IPS-18c (cell line): ENCODE measurements at regions not wholly inside any gene's neighbourhood (a gene's known extent, or its start where the extent isn't known, plus 50 kb on each side); places are given as distances from the start of the nearest gene placed in this dataset.

Experiments used
- H3K4me3 ChIP-seq: 2 replicates; pipeline ENCODE4 v1.7.0; 2013; ENCODE audit warnings: low read depth, mild to moderate bottlenecking, low read length, moderate library complexity; ENCODE audit not compliant: insufficient read depth
- H3K9me3 ChIP-seq: one replicate; pipeline ENCODE4 v1.6.1; 2013; ENCODE audit warnings: mild to moderate bottlenecking, low read length, moderate library complexity; ENCODE audit not compliant: control insufficient read depth, insufficient read depth

DNA sequence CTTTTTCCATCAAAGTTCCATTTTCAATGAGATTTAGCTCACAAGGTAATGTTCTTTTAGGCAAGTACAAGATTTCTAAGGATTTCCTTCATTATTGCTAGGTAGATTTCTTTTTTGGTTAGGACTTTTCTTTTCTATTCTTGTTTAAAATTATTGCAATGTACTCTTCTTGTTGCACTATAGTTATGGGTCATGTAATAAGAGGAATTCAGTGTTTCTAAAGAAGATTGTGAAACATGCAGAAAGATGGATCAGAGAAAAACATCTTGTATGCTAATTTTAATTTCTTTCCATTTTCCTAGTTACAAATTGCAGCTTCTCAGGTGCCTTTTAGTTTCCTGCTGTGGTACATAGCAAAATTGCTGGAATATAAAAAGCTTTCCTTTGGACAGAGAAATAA lies 56.1 kb downstream of the BTG1 start:
- Histone ChIP-seq H3K9me3 (no peaks in the 10 kb centered on the region), H3K4me3 (no peak overlapping the region)

DNA sequence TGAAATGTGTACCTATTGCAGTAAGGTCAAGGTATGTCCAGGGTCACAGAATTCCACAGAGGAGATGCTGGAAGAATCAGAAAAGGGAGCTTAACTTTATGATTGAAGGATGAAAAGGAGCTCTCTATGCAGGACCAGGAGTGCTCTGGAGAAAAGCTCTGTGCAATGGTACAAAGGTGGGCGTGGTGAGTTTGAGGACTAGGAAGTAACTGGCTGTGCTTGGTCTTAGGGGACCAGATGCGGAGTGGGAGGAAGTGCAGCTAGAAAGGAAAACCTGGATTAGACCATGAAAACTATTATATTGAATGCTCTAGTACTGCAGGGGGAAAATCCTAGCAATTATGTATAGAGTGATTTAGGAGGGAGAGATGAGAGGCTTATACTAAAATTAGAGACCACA lies 56.8 kb downstream of the BTG1 start:
- H3K4me3 ChIP-seq, result no peak overlapping the region
- H3K9me3 ChIP-seq, result no peaks in the 10 kb centered on the region

DNA sequence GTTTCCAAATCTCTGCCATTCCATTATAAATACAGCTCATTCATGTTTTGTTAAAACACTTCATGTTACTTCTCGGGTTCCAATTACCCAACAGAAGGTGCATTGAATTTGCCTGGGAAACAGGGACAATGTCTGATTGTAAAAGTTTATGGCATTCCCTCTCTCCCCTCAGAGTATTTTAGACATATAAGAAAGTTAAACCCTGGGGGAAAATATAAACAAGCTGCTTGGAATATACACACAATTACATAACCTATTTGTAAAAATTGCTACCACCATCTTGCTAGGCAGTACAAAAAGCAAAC lies 60.0 kb downstream of the BTG1 start:
- Histone ChIP-seq H3K4me3 (no peak overlapping the region), H3K9me3 (no peaks in the 10 kb centered on the region)

DNA sequence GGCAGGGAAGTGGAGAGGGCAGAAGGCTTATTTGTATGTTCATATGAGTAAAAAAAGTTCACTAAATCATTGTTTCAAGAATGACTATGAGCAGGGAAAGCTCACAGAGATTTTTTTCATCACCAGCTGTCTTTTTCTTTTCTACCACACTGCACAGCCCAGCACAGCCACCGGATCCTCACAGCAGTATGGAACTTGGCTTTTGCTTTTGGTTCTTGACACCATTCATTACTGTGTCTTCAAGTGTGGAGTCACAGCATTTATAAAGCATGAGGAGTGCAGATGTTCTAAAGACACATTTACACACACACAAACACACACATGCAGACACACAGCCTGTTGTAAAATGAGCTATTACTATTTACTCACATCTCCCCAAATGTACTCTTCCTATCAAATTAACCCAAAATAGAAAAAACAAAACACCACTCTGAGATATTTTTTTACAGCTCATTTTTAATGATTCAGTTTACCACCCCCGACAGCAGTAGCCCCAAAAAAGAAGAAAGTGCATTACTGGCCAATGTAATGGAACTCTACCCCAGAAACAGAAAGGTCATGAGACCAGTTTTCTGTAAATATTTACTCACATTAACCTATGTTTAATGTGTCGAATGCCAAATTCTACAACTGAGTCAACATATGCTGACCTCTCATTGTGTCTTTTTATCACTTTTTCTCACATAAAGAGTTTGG lies 60.5 kb downstream of the BTG1 start:
- Histone ChIP-seq H3K9me3 (no peaks in the 10 kb centered on the region), H3K4me3 (no peak overlapping the region)

DNA sequence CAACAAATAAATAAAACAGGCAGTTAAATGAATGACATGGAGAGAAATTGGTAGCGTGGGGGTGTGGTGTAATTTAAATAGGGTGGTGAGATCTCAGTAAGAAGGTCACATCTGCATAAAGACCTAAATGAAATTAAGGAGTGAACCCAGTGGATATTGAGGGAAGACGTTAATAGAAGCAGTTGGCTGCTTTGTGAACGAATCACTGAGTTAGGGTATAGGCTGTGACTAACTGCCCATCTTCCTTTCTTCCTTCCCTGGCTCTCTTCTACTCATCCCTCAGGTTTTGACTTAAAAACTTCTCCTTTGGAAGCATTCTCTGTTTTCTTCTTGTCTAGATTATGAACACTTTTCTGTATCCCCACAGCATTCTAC lies 64.7 kb downstream of the BTG1 start:
- Histone ChIP-seq H3K4me3 (no peak overlapping the region), H3K9me3 (no peaks in the 10 kb centered on the region)

DNA sequence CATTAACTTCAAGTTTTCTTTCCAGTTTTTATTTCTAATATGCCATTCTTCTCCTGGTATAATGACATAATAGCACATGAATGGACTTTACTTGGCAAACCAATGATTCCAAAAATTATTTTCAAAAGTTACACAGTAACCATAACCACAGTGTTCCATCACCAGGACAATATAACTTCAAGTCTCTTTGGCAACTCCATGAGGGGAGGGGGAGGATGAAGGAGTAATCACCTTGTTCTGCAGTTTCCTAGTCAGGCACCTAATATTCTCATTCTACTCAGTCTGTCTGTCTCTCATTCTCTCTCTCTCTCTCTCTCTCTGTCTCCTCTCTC lies 66.6 kb downstream of the BTG1 start:
- no peaks in the 10 kb centered on the region for H3K9me3 ChIP-seq
- no peak overlapping the region for H3K4me3 ChIP-seq

DNA sequence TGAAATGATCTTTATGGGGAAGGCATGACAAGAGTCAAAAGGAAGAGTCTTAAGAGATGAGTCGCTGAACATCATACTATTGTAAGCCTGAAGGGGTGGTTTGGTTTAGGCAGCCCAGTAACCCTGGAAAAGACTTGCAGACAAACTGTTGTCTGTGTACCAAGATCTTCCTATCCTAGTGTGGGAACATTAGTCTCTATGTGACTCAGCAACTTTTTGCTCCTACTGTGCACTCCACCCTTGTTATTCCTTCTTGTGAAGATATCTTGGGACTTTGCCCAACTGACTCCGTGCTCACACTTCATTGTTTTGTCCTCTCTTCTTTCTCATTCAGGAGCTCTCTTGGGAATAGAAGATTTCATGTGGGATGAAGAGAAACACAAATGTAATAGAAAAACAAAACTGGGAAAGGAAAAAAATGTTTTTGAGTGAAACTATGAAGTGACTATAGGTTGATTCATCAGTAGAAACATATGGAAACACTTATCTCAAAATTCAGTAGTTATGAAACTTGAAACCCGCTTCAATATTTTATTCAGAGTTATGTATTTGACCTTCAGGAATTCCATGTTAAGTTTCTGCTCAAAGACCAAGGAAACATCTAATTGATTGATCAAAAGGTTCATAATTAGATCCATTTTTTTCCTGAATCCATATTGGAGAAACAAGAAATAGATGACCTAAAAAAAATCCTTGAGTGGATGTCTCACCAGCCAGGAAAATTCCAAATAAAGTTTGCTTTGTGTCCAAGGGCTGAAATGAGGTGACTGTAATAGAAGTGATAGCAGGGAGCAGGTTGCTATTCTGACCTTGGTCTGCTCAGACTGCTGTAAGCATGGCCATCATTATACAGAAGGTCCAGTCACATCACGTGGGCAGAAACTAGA lies 67.2 kb downstream of the BTG1 start:
- Histone ChIP-seq H3K4me3 (no peak overlapping the region), H3K9me3 (no peaks in the 10 kb centered on the region)

DNA sequence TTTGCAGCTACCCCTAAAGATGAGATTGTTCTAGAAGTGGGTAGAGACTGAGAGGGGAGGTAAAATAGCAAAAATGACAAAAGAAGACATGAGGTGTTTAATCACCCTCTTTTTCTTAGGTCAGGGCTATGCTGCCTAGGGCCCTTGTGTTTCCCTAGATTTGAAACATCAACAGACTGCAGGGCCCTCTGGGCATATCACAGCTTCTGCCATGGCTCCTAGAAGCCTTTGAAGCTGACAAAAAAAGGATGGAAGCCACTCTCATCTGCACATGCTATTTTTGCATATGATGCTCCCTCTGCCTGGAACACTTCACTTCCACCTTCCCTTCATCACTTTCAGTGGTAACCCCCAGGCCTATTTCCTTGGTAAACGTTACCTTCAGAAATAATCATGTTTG lies 68.1 kb downstream of the BTG1 start:
- H3K4me3 ChIP-seq, result no peak overlapping the region; the same call in 1 of the 2 replicates
- H3K9me3 ChIP-seq, result no peaks in the 10 kb centered on the region

DNA sequence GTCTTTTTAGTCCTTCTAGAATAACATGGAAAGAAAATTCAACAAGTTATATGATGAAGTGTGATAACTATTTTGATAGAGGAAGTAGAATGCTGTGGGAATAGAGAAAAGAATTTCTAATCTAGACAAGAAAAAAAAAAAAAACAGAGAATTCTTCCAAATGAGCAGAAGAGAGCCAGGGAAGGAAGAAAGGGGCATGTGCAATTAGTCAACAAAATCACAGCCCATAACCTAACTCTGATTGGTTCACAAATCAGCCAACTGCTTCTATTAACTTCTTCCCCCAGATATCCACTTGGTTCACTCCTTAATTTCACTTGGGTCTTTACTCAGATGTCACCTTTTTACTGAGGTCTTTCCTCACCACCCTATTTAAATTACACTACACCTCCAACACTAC lies 69.5 kb downstream of the BTG1 start:
- H3K4me3 ChIP-seq, result no peak overlapping the region
- H3K9me3 ChIP-seq, result no peaks in the 10 kb centered on the region

DNA sequence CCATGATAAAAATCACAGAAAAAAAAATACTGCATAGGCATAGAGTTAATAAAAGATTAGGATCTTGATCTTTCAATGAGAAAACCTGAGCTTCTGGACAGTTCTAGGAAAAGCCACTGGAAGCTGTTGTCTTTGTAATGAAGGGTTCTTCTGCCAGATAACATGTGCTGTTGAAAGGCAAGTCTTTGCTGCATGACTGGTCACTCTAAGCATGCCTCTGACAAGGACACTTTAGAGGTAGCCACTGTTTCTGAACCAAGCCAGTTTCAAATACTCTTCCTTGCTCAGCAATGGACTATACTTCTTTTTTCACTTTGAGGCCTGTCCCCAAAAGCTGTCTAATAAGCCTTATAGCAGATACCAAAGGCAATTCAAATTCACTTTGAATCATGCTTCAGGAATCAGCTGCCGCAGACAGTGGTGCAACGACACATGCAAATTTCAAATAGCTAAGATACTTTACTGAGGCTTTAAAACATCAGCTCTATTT lies 70.2 kb downstream of the BTG1 start:
- Histone ChIP-seq H3K4me3 (no peak overlapping the region), H3K9me3 (no peaks in the 10 kb centered on the region)

DNA sequence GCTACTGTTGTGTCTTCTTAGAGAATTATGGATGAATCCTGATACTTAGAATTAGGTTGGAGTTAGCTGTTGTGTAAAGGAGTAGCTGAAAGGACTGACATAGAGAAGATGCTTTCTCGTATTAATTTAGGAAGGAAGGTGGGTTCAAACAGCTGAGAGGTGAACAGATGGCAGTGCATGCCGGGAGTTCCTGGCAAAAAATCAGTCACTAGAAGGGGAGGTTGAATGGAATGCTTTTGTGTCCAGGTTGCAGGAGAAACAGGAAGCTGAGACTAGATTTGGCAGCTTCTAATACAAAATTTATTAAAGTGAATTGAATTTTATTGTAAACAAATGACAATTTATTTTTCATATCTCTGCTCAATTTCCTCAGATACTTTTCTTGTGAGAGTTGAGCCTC lies 70.8 kb downstream of the BTG1 start:
- Histone ChIP-seq H3K4me3 (no peak overlapping the region), H3K9me3 (no peaks in the 10 kb centered on the region)

DNA sequence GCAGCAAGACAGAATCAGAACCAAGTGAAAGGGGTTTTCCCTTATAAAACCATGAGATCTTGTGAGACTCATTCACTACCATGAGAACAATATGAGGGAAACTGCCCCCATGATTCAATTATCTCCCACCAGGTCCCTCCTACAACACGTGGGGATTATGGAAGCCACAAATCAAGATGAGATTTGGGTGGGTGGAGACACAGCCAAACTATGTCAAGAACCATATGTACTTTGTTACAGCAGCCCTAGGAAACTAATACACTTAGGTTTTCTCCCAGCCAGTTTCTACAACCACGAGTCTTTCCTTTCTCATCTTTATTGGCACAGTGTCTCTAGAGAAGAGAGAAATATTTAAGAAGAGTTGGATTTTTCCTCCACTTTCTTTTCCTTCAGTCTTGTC lies 72.6 kb downstream of the BTG1 start:
- Histone ChIP-seq H3K4me3 (no peak overlapping the region), H3K9me3 (no peaks in the 10 kb centered on the region)

DNA sequence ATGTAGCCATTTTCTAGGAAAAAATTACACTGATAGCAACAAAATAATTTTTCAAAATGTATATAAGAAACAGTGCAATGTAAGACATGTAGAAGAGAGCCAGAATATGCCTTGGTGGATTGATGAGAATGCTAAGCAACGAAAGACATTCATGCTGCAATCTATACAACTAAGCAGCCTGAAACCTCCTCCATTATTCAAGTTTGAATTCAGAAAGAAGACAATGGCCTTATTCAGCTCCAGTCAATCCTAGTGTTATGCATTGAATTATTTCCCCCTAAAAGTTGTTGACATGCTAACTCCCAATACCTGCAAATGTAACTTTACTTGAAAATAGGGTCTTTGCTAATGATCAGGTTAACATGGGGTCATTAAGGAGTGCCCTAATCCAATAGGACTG lies 73.5 kb downstream of the BTG1 start:
- Histone ChIP-seq H3K4me3 (no peak overlapping the region), H3K9me3 (no peaks in the 10 kb centered on the region)

DNA sequence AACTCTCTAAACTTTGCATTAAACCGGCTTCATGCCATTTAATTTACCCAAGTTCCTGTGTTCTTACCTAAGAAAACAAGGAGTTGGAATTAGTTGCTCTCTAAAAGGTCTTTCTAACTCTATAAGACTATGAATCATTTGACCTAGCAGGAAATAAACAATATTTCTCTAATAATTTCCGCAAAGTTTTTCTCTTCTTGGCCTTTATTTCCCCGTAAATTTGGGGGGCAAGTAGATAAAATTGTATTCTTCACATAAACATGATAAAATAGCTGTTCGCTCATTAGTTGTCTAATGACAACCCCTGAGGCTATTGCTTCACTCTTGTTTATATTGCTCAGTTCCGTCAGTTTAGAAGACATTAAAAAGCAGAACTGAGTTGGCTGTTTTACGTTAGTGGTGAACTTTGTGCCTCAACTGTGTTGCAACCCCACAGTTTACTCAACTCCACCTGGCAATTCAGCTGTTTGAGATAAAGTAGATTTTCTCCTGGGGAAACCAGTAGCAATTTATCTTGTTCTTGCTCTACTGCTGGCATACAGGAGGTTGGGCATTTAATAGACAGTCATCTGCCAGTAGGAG lies 74.7 kb downstream of the BTG1 start:
- Histone ChIP-seq H3K4me3 (no peak overlapping the region), H3K9me3 (no peaks in the 10 kb centered on the region)

DNA sequence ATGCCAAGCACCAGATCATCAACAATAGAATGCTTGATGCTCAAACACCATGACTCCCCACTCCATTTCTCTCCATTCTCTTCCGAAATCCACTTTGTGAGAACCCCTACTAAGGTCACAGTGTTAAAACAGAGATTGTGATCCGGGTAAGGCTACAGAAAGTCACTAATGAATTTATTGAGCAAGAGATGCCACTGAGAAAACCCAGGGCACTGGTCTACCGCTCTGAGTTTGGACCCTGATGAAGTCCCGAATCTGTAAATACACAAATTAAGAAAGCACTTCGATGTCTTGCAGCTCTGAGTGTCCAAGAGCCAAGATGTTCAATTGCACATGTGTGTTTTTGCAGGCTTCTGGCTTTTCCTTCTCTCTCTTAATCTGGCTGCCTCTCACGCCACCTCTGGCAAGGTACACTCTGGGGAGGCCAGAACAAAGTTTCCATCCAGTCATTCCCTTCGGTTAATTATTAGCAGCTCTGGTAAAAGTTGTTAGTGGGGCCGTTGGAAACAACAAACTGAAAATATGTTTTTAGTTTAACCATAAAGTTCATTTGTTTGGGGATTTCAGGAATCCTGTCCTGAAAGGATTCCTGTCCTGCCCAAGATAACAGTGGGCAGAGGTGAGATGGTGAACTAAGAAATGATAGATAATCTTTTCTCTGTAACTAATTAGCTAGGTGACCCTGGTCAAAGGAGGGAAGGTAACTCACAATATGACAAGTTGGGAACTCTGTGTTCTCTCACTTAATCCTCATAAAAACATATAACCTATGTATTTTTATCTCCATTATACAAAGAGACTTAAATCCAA lies 75.4 kb downstream of the BTG1 start:
- no peaks in the 10 kb centered on the region for H3K9me3 ChIP-seq
- H3K4me3 ChIP-seq, result no peak overlapping the region

DNA sequence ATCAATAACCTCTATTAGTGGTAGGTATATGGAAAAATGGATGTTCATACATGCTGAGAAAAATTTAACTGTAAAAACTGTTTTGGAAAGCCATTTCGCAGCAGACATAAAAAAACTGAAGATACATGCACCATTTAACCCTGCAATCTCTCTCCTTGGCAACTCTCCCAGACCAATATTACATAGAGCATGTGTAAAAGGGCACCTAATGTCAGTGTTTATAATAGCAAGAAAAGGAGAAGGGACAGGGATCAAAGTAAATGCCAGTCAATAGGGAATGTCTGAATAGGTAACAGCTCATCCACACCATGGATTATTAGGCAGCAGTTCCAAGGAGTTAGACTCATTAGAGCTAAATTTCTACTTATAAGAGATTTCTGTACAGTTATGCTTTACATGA lies 77.2 kb downstream of the BTG1 start:
- no peaks in the 10 kb centered on the region for H3K9me3 ChIP-seq
- no peak overlapping the region for H3K4me3 ChIP-seq

DNA sequence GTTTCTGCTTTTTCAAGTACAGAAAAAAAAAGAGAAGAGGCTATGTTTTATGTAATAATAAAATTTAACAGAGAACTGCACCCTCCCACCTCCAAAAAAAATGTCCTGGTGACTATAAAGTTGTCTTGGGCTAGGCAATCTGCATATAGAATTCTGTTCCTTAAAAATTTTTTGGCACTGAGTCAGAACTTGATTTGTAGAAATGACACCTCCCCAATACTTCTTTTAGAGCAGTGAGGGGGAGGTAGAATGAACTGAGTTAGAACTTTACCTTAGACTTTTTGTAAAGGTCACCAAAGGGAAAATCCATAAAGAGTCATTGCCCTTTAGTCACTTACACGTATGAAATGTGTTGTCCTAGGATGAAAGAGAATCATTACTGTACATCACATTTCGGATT lies 80.0 kb downstream of the BTG1 start:
- no peak overlapping the region for H3K4me3 ChIP-seq
- no peaks in the 10 kb centered on the region for H3K9me3 ChIP-seq
